Central memory CD8-positive, alpha-beta T cell (primary cell): ENCODE measurements at regions not wholly inside any gene's neighbourhood (a gene's known extent, or its start where the extent isn't known, plus 50 kb on each side); places are given as distances from the start of the nearest gene placed in this dataset.
"Not testable (repeated sequence)": the region's sequence is repeated elsewhere in the genome, so short reads cannot be mapped to it uniquely, and the experiment has no call there.

Source experiments
- ATAC-seq: fragments of 150-1000 bp; cut with Tn5 transposase; replicated peaks from 2 replicates; pipeline ENCODE4 v1.10.0; 2022; ENCODE audit warnings: mild to moderate bottlenecking, moderate FRiP score, moderate number of reproducible peaks; ENCODE audit not compliant: poor library complexity, severe bottlenecking; ENCODE audit errors: extremely low read depth
- DNase-seq, 2 donors: peaks; one replicate each; pipeline ENCODE4 v3.0.0; 2021; ENCODE audit warnings: low spot score in 2 of 2
- H3K27ac Mint-ChIP-seq: one replicate; pipeline ENCODE4 v1.8.0; 2022; ENCODE audit warnings: low read depth, mild to moderate bottlenecking, moderate library complexity, mixed read lengths
- H3K27me3 Mint-ChIP-seq: one replicate; pipeline ENCODE4 v1.8.0; 2022; ENCODE audit warnings: mixed read lengths
- H3K36me3 Mint-ChIP-seq: one replicate; pipeline ENCODE4 v1.8.0; 2022; ENCODE audit warnings: mild to moderate bottlenecking, moderate library complexity, mixed read lengths; ENCODE audit not compliant: insufficient read depth
- H3K4me1 Mint-ChIP-seq: one replicate; pipeline ENCODE4 v1.8.0; 2022; ENCODE audit warnings: mixed read lengths
- H3K4me3 Mint-ChIP-seq: one replicate; pipeline ENCODE4 v1.8.0; 2022; ENCODE audit warnings: mild to moderate bottlenecking, moderate library complexity, mixed read lengths
- H3K9me3 Mint-ChIP-seq: one replicate; pipeline ENCODE4 v1.8.0; 2022; ENCODE audit warnings: mixed read lengths

GRCh38 chr3:94799420-94800060, 736.7 kb downstream of the NSUN3 start:
- H3K9me3 Mint-ChIP-seq, result peaks cover 6% of the 10 kb centered on the region
- no peaks in the 10 kb centered on the region for H3K4me1 Mint-ChIP-seq
- H3K36me3 Mint-ChIP-seq, result no peaks in the 10 kb centered on the region
- H3K27me3 Mint-ChIP-seq, result no peaks in the 10 kb centered on the region
- H3K4me3 Mint-ChIP-seq, result no peak overlapping the region
- DNase-seq, result no peak
- ATAC-seq, result no peak
- H3K27ac Mint-ChIP-seq, result no peak overlapping the region

- ATAC-seq (no peak), DNase-seq (no peak)
- Mint-ChIP-seq H3K27ac (no peak overlapping the region), H3K4me3 (no peak overlapping the region), H3K4me1 (no peaks in the 10 kb centered on the region), H3K36me3 (no peaks in the 10 kb centered on the region), H3K27me3 (no peaks in the 10 kb centered on the region), H3K9me3 (peaks cover 26% of the 10 kb centered on the region)
These were observed 749.0 kb downstream of the NSUN3 start for GRCh38 chr3:94811836-94812235.

DNA sequence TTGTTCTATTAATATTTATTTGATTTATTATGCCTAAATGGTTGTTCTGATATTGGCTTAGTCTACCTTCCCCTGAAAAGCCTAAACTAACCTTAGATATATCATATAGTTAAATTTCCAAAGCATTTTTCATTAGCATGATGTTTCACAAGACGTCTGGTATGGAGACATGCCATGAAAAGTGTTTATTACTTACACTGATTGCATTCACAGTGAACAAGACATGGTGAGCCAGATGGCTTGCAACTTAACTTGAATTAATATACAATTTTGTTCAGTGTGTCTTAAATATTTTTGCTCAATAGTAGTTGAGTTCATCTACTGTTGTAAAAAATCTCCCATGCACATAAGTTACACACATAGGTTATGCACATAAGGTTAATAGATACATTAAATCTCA, 758.4 kb downstream of the NSUN3 start:
- H3K4me1 Mint-ChIP-seq, result no peaks in the 10 kb centered on the region
- no peak for DNase-seq
- H3K36me3 Mint-ChIP-seq, result no peaks in the 10 kb centered on the region
- peaks cover 10% of the 10 kb centered on the region for H3K9me3 Mint-ChIP-seq
- H3K4me3 Mint-ChIP-seq, result no peak overlapping the region
- ATAC-seq, result no peak
- no peaks in the 10 kb centered on the region for H3K27me3 Mint-ChIP-seq
- no peak overlapping the region for H3K27ac Mint-ChIP-seq

GRCh38 chr3:94822298-94822697, 759.4 kb downstream of the NSUN3 start:
- ATAC-seq (no peak), DNase-seq (no peak)
- Mint-ChIP-seq H3K27ac (no peak overlapping the region), H3K4me1 (no peaks in the 10 kb centered on the region), H3K4me3 (no peak overlapping the region), H3K9me3 (peaks cover 10% of the 10 kb centered on the region), H3K27me3 (no peaks in the 10 kb centered on the region), H3K36me3 (no peaks in the 10 kb centered on the region)

GRCh38 chr3:94846251-94846650, 783.4 kb downstream of the NSUN3 start:
- H3K9me3 Mint-ChIP-seq, ATAC-seq, H3K4me3 Mint-ChIP-seq, H3K27ac Mint-ChIP-seq, H3K4me1 Mint-ChIP-seq, H3K27me3 Mint-ChIP-seq, DNase-seq, H3K36me3 Mint-ChIP-seq: not testable (repeated sequence)

DNA sequence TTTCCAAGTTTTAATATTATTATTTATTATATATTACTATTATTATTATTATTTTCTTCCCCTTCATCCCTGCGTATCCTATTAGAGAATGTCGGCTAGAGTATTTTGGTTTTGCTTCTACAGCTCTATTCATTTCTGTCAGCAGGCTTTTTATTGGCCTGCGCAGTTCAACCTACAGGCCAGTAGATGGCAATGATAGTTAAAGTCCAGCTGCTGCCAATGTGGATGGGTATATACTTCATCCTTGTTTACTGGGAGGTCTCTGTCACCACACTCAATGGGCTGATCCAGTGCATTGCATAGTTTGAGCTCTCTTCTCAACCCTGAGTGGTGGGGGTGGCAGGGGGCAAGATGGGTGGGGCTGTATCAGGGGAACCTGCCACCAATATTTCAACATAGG, 799.8 kb downstream of the NSUN3 start:
- no peaks in the 10 kb centered on the region for H3K4me1 Mint-ChIP-seq
- no peaks in the 10 kb centered on the region for H3K27me3 Mint-ChIP-seq
- no peak overlapping the region for H3K27ac Mint-ChIP-seq
- no peak overlapping the region for H3K4me3 Mint-ChIP-seq
- DNase-seq (no peak), ATAC-seq (no peak)
- no peaks in the 10 kb centered on the region for H3K36me3 Mint-ChIP-seq
- H3K9me3 Mint-ChIP-seq, result peaks cover 11% of the 10 kb centered on the region

DNA sequence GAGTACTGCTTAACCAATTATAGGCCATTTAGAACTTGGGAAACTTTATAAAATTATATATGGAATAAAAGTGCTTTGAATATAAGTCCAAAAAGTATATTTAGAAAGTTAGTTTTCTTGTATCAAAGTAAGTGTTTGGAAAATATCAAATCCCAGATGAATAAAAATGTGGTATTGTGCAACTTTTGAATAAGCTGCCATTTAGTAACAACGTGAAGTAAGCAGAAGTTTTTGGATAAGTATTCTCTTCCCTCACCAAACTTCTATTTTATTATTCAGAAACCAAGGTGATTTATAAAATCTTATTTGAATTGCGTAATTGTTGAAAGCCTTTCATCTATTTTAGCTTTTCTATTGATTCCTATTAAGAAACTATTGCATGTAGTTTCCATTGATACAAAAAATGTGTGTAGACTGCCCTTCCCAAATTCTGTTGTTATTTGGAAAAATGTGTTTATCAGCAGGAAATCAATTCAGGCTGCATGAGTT, 806.2 kb downstream of the NSUN3 start:
- Mint-ChIP-seq H3K36me3 (no peaks in the 10 kb centered on the region), H3K4me3 (no peak overlapping the region), H3K4me1 (no peaks in the 10 kb centered on the region), H3K27me3 (no peaks in the 10 kb centered on the region), H3K27ac (no peak overlapping the region), H3K9me3 (peaks cover 6% of the 10 kb centered on the region)
- DNase-seq (no peak), ATAC-seq (no peak)

DNA sequence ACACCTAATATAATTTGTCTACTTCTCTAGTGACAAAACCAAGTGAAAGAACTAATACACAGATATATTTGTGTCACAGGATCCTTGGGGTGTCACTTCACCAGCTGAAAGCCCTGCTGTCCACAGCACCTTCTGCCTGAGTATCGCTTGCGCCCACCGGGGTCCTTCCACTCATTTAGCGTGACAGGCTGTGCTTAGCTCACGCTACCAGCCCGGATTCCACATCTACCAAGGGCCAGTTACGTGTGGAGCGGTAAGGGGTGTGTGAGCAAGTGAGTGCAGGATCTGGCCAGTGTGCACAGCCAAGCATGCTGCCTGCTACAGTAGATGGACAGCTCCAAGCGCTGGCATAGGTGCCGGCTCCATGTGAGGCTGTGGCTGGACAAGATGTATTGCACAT, 810.9 kb downstream of the NSUN3 start:
- DNase-seq (no peak), ATAC-seq (no peak)
- no peaks in the 10 kb centered on the region for H3K36me3 Mint-ChIP-seq
- H3K4me3 Mint-ChIP-seq, result no peak overlapping the region
- no peaks in the 10 kb centered on the region for H3K4me1 Mint-ChIP-seq
- no peaks in the 10 kb centered on the region for H3K27me3 Mint-ChIP-seq
- H3K9me3 Mint-ChIP-seq, result no peaks in the 10 kb centered on the region
- no peak overlapping the region for H3K27ac Mint-ChIP-seq

- H3K27ac Mint-ChIP-seq, result no peak overlapping the region
- no peaks in the 10 kb centered on the region for H3K27me3 Mint-ChIP-seq
- ATAC-seq, result no peak
- H3K36me3 Mint-ChIP-seq, result no peaks in the 10 kb centered on the region
- no peak for DNase-seq
- no peaks in the 10 kb centered on the region for H3K4me1 Mint-ChIP-seq
- H3K4me3 Mint-ChIP-seq, result no peak overlapping the region
- no peaks in the 10 kb centered on the region for H3K9me3 Mint-ChIP-seq
These were observed 812.3 kb downstream of the NSUN3 start for GRCh38 chr3:94875149-94875548.

GRCh38 chr3:94887065-94887464, 824.2 kb downstream of the NSUN3 start:
- Mint-ChIP-seq H3K27me3 (no peaks in the 10 kb centered on the region), H3K4me1 (no peaks in the 10 kb centered on the region), H3K9me3 (peaks cover 5% of the 10 kb centered on the region), H3K4me3 (no peak overlapping the region), H3K36me3 (no peaks in the 10 kb centered on the region), H3K27ac (no peak overlapping the region)
- DNase-seq, result no peak
- ATAC-seq, result no peak

- Mint-ChIP-seq H3K27me3 (no peaks in the 10 kb centered on the region), H3K36me3 (no peaks in the 10 kb centered on the region), H3K9me3 (peaks cover 6% of the 10 kb centered on the region), H3K27ac (no peak overlapping the region), H3K4me3 (no peak overlapping the region), H3K4me1 (no peaks in the 10 kb centered on the region)
- ATAC-seq (no peak), DNase-seq (no peak)
These were observed 834.1 kb downstream of the NSUN3 start for GRCh38 chr3:94896994-94897393.

DNA sequence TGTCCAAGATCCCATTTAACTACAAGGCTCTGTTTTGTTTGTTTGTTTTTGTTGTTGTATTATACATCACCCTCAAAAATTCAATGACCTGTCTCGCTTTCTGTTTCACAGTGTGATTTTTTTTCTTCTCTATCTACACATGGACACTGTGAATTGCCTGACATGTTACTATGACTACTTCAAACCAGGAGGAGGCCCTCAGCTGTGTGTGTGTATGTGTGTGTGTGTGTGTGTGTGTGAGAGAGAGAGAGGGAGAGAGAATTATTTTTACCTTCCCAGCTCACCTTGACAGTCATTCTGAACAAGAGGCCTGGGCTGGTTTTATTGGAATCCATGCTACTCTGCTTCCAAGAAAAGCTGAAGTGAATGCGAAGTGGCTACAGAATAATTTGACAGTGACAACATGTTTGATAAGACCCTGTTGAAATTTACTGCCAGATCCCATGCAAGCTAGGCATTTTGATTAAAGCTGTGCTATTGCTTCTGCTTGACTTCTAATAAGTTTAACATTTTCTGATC, 841.4 kb downstream of the NSUN3 start:
- Mint-ChIP-seq H3K4me1 (no peaks in the 10 kb centered on the region), H3K27me3 (no peaks in the 10 kb centered on the region), H3K9me3 (no peaks in the 10 kb centered on the region), H3K36me3 (no peaks in the 10 kb centered on the region), H3K27ac (no peak overlapping the region), H3K4me3 (no peak overlapping the region)
- no peak for DNase-seq
- ATAC-seq, result no peak

DNA sequence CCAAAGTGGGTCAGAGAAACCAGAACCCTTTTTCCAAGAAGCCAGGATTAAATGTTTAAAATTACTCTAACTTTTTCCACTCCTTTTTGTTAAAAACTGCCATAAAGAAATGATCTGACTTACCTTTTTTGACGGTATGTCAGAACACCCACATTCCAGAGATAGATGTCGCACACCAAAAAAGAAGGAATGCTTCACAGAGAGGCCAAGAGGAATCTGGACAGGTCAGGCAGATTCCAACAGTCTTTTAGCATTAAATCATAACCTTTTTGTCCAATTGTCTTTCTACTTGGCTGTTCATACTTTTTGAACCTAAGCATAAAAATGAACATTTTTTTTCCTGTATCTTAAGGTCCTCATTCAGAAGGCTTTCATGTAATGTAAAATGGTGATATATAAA, 846.9 kb downstream of the NSUN3 start:
- H3K4me3 Mint-ChIP-seq, result no peak overlapping the region
- H3K4me1 Mint-ChIP-seq, result no peaks in the 10 kb centered on the region
- H3K27me3 Mint-ChIP-seq, result no peaks in the 10 kb centered on the region
- no peaks in the 10 kb centered on the region for H3K36me3 Mint-ChIP-seq
- DNase-seq, result no peak
- no peak for ATAC-seq
- peaks cover 4% of the 10 kb centered on the region for H3K9me3 Mint-ChIP-seq
- no peak overlapping the region for H3K27ac Mint-ChIP-seq
